ENCODE measurements at regions not wholly inside any gene's neighbourhood (a gene's known extent, or its start where the extent isn't known, plus 50 kb on each side); places are given as distances from the start of the nearest gene placed in this dataset.

GRCh38 chr11:133697603-133698180, 147.6 kb downstream of the SPATA19 start (continued):
- TF ChIP-seq ZNF384 (IDR thresholded peaks at IDR 0.05; ENCODE audit: low read depth, low read length) (no peak), SIX5 (IDR thresholded peaks at IDR 0.05; ENCODE audit: borderline replicate concordance in 1 of 2, insufficient read depth in 1 of 2, low read depth in 1 of 2, low read length in 2 of 2) (no peak), RBM39 (optimal IDR thresholded peaks at IDR 0.05; ENCODE audit: low read depth, low read length) (no peak), ZNF584 (CRISPR knock-in tag; IDR thresholded peaks at IDR 0.05; ENCODE audit: low read depth) (no peak)

GRCh38 chr11:133697161-133697560, 148.2 kb downstream of the SPATA19 start:
- in situ Hi-C loops (cut with MboI): no loop called here
- H3K4me2 ChIP-seq (ENCODE audit: insufficient read depth, low read length): no peak overlapping the region
- no peak overlapping the region for H3K27ac ChIP-seq (ENCODE audit: extremely low read depth, low read depth, low read length)
- H3K27me3 ChIP-seq (ENCODE audit: control insufficient read depth in 2 of 2, insufficient read depth in 2 of 2, low read length in 2 of 2): no peaks in the 10 kb centered on the region
- H4K20me1 ChIP-seq (replicated peaks; ENCODE audit: control insufficient read depth, insufficient read depth, low read length): no peaks in the 10 kb centered on the region
- H3K36me3 ChIP-seq (ENCODE audit: control insufficient read depth, insufficient read depth, low read length): no peaks in the 10 kb centered on the region
- CTCF ChIA-PET (ENCODE audit: low intra/inter-chr PET ratio): no interaction called here
- H2AFZ ChIP-seq (ENCODE audit: low read depth, low read length): no peak overlapping the region
- FAIRE-seq (no peak), ATAC-seq (no peak), DNase-seq (ENCODE audit: extremely low read depth in 1 of 4, low spot score in 3 of 4) (no peak)
- no peaks in the 10 kb centered on the region for H3K4me1 ChIP-seq (replicated peaks in 1 of 2; ENCODE audit: control insufficient read depth in 2 of 2, insufficient read depth in 2 of 2, low read length in 2 of 2)
- no peak overlapping the region for H3K4me3 ChIP-seq
- no TSS peak for BruUV-seq (replicated peaks)
- WGBS (ENCODE audit: insufficient coverage, low coverage, missing lambda C conversion rate): 2% methylated on average over 4 of the region's 5 CpGs
- POLR2A ChIA-PET: no interaction called here
- H3K79me2 ChIP-seq (ENCODE audit: control insufficient read depth, insufficient read depth, low read length): no peaks in the 10 kb centered on the region
- H3K9ac ChIP-seq (ENCODE audit: insufficient read depth in 1 of 2, low read depth in 2 of 2, low read length in 2 of 2): no peak overlapping the region
- intact Hi-C loops (cut with micrococcal nuclease): no loop called here
- H3K9me3 ChIP-seq (replicated peaks; ENCODE audit: control insufficient read depth, insufficient read depth, low read depth, low read length): no peaks in the 10 kb centered on the region
- no peaks in the 10 kb centered on the region for H3K9me1 ChIP-seq (ENCODE audit: control insufficient read depth, insufficient read depth, low read length)
- TF ChIP-seq ZNF707 (CRISPR knock-in tag; conservative IDR thresholded peaks at IDR 0.05): no peak
- TF ChIP-seq MYNN (IDR thresholded peaks at IDR 0.05): no peak
- no peak for TF ChIP-seq MYNN (CRISPR knock-in tag; IDR thresholded peaks at IDR 0.05)
- no peak for TF ChIP-seq ZNF395 (CRISPR knock-in tag; IDR thresholded peaks at IDR 0.05)
- no peak for TF ChIP-seq HDAC1 (IDR thresholded peaks at IDR 0.05)
- TF ChIP-seq IRF2 (CRISPR knock-in tag; IDR thresholded peaks at IDR 0.05): no peak
- no peak for TF ChIP-seq ZNF140 (CRISPR knock-in tag; IDR thresholded peaks at IDR 0.05)
- TF ChIP-seq, protein P1, sequence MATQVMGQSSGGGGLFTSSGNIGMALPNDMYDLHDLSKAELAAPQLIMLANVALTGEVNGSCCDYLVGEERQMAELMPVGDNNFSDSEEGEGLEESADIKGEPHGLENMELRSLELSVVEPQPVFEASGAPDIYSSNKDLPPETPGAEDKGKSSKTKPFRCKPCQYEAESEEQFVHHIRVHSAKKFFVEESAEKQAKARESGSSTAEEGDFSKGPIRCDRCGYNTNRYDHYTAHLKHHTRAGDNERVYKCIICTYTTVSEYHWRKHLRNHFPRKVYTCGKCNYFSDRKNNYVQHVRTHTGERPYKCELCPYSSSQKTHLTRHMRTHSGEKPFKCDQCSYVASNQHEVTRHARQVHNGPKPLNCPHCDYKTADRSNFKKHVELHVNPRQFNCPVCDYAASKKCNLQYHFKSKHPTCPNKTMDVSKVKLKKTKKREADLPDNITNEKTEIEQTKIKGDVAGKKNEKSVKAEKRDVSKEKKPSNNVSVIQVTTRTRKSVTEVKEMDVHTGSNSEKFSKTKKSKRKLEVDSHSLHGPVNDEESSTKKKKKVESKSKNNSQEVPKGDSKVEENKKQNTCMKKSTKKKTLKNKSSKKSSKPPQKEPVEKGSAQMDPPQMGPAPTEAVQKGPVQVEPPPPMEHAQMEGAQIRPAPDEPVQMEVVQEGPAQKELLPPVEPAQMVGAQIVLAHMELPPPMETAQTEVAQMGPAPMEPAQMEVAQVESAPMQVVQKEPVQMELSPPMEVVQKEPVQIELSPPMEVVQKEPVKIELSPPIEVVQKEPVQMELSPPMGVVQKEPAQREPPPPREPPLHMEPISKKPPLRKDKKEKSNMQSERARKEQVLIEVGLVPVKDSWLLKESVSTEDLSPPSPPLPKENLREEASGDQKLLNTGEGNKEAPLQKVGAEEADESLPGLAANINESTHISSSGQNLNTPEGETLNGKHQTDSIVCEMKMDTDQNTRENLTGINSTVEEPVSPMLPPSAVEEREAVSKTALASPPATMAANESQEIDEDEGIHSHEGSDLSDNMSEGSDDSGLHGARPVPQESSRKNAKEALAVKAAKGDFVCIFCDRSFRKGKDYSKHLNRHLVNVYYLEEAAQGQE (IDR thresholded peaks at IDR 0.05; ENCODE audit: borderline replicate concordance): no peak
- TF ChIP-seq, protein P1 (CRISPR knock-in tag; IDR thresholded peaks at IDR 0.05; ENCODE audit: low read depth): no peak
- TF ChIP-seq LEF1 (IDR thresholded peaks at IDR 0.05): no peak
